Adrenal gland (tissue), 9 donors: ENCODE measurements at regions not wholly inside any gene's neighbourhood (a gene's known extent, or its start where the extent isn't known, plus 50 kb on each side); places are given as distances from the start of the nearest gene placed in this dataset.

Experiments
- DNase-seq, 7 donors: peaks; one replicate each; pipeline ENCODE4 v3.0.0-alpha.2; 2019 to 2020
- H3K27ac ChIP-seq, 5 donors: fragments of 200-600 bp; sonication (generic) in 4 of 5; 1 replicate in 3 of 5; 2 replicates in 2 of 5; pipeline versions ENCODE4 v1.5.1 to v1.8.0; 2016 to 2020; ENCODE audit warnings: mild to moderate bottlenecking in 1 of 5
- H3K27me3 ChIP-seq: fragments of 200-600 bp; 2 replicates; pipeline ENCODE4 v1.8.0; 2021
- H3K36me3 ChIP-seq, 2 donors: fragments of 200-600 bp; replicated peaks in 1 of 2; 1 replicate in 1 of 2; 2 replicates in 1 of 2; pipeline versions ENCODE4 v1.5.1 to v1.8.0; 2018 to 2022
- H3K4me1 ChIP-seq, 2 donors: fragments of 200-600 bp; replicated peaks in 1 of 2; 1 replicate in 1 of 2; 2 replicates in 1 of 2; pipeline versions ENCODE4 v1.5.1 to v1.8.0; 2018 to 2021
- H3K4me3 ChIP-seq, 4 donors: fragments of 200-600 bp; sonication (generic) in 3 of 4; one replicate each; pipeline ENCODE4 v1.5.1; 2016 to 2018
- H3K9me3 ChIP-seq, 3 donors: fragments of 200-600 bp; sonication (generic) in 1 of 3; replicated peaks in 1 of 3; 1 replicate in 2 of 3; 2 replicates in 1 of 3; pipeline versions ENCODE4 v1.5.1 to v1.8.0; 2016 to 2021
- POLR2A ChIP-seq, 2 donors: fragments of 450-650 bp; IDR thresholded peaks; one replicate each; pipeline ENCODE4 v1.6.1; 2017; ENCODE audit warnings: antibody characterized with exemption in 2 of 2, mild to moderate bottlenecking in 2 of 2, moderate library complexity in 1 of 2
- WGBS, 4 donors: extraction: QIAGEN DNeasy Blood & Tissue Kit in 2 of 4; methylation state at CpG; one replicate each; pipeline versions ENCODE4 v1.1.5 to v1.1.7; 2013 to 2017; 5-methylcytosine and 5-hydroxymethylcytosine counted together
- intact Hi-C, 2 donors: fragments of 100-400 bp; cut with DNase I; formaldehyde crosslinking; loops; one replicate each; pipeline versions ENCODE4 v1.14.1 to v1.15.0; 2022 to 2023
- TF ChIP-seq, protein P1 (sequence below), 6 experiments: fragments of 450-650 bp in 4 of 6; fragments of 200-600 bp in 2 of 6; sonication (generic) in 1 of 6; IDR thresholded peaks; 1 replicate in 5 of 6; 2 replicates in 1 of 6; pipeline versions ENCODE4 v1.5.1 to v1.8.0; 2016 to 2021; ENCODE audit warnings: antibody characterized with exemption in 6 of 6, mild to moderate bottlenecking in 2 of 6, moderate library complexity in 1 of 6
- donor health status: healthy with polysubstance abuse.
- donor health status: Bipolar disorder and iron deficiency.
- donor health status: DM: yes; HTN: yes; CAD: no.
- donor health status: DM: no; HTN: no; CAD: no.
- donor health status: DM: no; HTN: no; CAD: no.

DNA sequence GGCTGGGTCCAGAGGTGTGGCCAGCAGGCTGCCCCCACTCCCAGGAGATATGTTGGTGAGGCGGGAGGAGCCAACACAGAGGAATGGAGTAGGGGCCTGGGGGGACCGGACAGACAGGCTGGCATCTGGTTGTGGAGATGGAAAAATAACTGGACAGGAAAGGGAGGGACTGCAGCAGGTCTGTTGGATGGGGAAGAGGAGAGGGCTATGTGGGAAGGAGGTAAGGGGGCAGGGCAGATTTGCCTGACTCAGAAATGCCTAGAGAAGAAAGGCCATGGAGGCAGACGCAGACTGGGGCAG, 160.4 kb downstream of the TRIM29 start:
- Histone ChIP-seq H3K27ac (no peak overlapping the region), H3K9me3 (no peaks in the 10 kb centered on the region), H3K27me3 (peaks cover under 1% of the 10 kb centered on the region), H3K4me1 (no peaks in the 10 kb centered on the region), H3K36me3 (no peaks in the 10 kb centered on the region), H3K4me3 (no peak overlapping the region)
- 76 to 84% (median 79%) methylated on average over 3 of the region's 3 CpGs for WGBS, 4 donors
- no peak for TF ChIP-seq POLR2A (IDR thresholded peaks at IDR 0.05)
- TF ChIP-seq, protein P1, sequence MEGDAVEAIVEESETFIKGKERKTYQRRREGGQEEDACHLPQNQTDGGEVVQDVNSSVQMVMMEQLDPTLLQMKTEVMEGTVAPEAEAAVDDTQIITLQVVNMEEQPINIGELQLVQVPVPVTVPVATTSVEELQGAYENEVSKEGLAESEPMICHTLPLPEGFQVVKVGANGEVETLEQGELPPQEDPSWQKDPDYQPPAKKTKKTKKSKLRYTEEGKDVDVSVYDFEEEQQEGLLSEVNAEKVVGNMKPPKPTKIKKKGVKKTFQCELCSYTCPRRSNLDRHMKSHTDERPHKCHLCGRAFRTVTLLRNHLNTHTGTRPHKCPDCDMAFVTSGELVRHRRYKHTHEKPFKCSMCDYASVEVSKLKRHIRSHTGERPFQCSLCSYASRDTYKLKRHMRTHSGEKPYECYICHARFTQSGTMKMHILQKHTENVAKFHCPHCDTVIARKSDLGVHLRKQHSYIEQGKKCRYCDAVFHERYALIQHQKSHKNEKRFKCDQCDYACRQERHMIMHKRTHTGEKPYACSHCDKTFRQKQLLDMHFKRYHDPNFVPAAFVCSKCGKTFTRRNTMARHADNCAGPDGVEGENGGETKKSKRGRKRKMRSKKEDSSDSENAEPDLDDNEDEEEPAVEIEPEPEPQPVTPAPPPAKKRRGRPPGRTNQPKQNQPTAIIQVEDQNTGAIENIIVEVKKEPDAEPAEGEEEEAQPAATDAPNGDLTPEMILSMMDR (IDR thresholded peaks at IDR 0.05) = no peak
- intact Hi-C loops = no loop called here
- no peak for DNase-seq

DNA sequence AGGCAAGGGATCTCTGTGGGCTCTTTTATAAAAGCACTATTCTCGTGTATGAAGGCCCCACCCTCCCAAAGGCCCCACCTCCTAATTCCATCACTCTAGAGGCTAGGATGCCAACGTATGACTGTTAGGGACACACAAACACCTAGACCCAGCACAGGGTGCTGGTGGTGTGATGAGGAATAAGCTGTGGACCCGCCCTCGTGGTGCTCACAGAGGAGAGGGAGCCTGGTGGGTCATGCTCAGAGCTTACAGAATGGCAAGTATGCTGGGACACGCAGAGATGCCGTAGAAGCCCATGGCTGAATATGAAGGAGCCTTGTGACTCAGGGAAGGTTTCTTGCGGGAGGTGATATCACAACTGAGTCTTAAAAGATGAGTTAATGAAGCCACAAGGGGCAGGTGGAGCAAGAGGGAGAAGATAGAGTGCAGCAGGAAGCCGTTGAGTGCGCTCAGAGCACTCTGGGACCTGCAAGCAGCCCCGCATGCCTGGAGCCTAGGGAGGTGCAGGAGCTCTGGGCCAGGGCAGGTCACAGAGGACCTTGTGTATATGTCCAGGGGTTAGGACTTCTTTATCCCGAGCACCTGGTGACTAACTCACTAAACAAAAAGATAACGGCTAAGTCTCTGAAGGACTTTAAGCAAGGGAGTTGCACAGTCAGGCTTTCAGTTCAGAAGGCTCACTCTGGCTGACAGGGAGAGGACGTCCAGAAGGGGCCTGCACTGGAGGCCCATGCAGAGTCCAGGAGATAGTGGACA, 160.9 kb downstream of the TRIM29 start:
- H3K27ac ChIP-seq = no peak overlapping the region
- 73 to 83% (median 80%) methylated on average over 12 to 13 of the region's 13 CpGs for WGBS, 4 donors
- H3K4me1 ChIP-seq = no peaks in the 10 kb centered on the region
- no peaks in the 10 kb centered on the region for H3K9me3 ChIP-seq
- H3K4me3 ChIP-seq = no peak overlapping the region
- no peaks in the 10 kb centered on the region for H3K27me3 ChIP-seq
- no peaks in the 10 kb centered on the region for H3K36me3 ChIP-seq
- no peak for TF ChIP-seq POLR2A (IDR thresholded peaks at IDR 0.05)
- TF ChIP-seq, protein P1 (IDR thresholded peaks at IDR 0.05) = no peak
- intact Hi-C loops = no loop called here
- DNase-seq = no peak

DNA sequence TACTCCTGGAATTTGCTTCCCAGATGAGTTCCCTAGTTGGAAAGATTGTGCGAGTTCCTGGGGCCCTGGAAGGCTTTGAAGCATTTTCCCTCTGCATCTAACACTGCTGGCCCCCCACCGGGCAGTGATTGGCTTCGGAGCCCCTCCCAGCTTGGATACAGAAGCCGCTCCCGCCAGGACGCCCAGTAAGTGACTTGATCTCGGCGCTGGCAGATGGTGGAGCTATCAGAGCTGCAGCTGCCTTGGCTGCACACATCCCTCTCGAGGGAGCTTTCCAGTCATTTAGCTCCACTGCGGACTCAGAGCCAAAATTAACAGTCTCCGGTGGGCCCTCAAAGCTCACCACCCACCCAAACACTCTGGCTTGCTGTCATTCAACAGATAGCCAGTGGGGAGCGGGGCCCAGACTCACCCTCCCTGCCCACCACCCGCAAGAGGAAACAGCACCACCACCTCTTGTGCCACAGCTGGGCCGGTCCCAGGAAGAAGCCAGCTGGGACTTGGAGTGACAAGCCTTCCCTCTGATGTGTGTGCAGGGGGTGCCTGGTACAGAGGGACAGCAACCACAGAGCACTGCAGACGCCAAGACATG, 162.3 kb downstream of the TRIM29 start:
- no peaks in the 10 kb centered on the region for H3K4me1 ChIP-seq
- H3K27me3 ChIP-seq = no peaks in the 10 kb centered on the region
- H3K36me3 ChIP-seq = no peaks in the 10 kb centered on the region
- 41 to 51% (median 47%) methylated on average over 8 to 15 of the region's 15 CpGs for WGBS, 4 donors
- intact Hi-C loops = no loop called here
- H3K27ac ChIP-seq = no peak overlapping the region
- H3K4me3 ChIP-seq = no peak overlapping the region
- DNase-seq = no peak
- TF ChIP-seq, protein P1 (IDR thresholded peaks at IDR 0.05) = no peak
- TF ChIP-seq POLR2A (IDR thresholded peaks at IDR 0.05) = no peak
- H3K9me3 ChIP-seq = no peaks in the 10 kb centered on the region

DNA sequence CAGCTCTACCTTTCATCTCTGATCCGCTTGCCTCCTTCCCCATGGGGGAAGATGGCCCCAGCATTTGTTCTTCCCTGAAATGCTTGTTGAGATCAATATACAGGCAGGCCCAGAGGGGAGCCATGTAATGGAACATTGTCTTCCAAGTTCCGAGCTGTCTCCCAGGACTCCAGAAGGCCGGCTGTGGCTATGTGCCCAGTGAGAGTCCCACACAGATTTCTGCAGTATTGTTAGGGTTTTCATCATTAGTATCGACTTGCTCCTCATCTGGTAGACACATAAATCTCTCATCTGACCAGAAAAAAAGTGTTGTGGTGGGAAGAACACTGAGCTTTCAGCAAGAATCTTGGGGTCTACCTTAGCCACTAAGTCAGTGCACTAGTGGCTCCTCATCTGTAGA, 163.4 kb downstream of the TRIM29 start:
- Histone ChIP-seq H3K27ac (no peak overlapping the region), H3K4me1 (no peaks in the 10 kb centered on the region), H3K9me3 (no peaks in the 10 kb centered on the region), H3K27me3 (no peaks in the 10 kb centered on the region), H3K36me3 (no peaks in the 10 kb centered on the region), H3K4me3 (no peak overlapping the region)
- TF ChIP-seq POLR2A (IDR thresholded peaks at IDR 0.05) = no peak
- TF ChIP-seq, protein P1 (IDR thresholded peaks at IDR 0.05) = no peak
- no peak for DNase-seq
- intact Hi-C loops = no loop called here
- 68 to 82% (median 79%) methylated on average over 4 of the region's 4 CpGs for WGBS, 4 donors
